Fibroblast of lung (primary cell): ENCODE measurements at regions not wholly inside any gene's neighbourhood (a gene's known extent, or its start where the extent isn't known, plus 50 kb on each side); places are given as distances from the start of the nearest gene placed in this dataset.

ENCODE experiments used
- DNase-seq, 2 donors: peaks; one replicate each; pipeline versions ENCODE4 v3.0.0 to v3.0.0-alpha.2; 2010; ENCODE audit warnings: low read depth in 2 of 2
- H2AFZ ChIP-seq: 2 replicates; pipeline ENCODE4 v1.5.1; 2012; ENCODE audit warnings: low read length, control low read depth, inconsistent platforms
- H3K27ac ChIP-seq: 2 replicates; pipeline ENCODE4 v1.5.1; 2011; ENCODE audit warnings: low read length, control low read depth; ENCODE audit not compliant: insufficient read depth
- H3K27me3 ChIP-seq: 2 replicates; pipeline ENCODE4 v1.5.1; 2011; ENCODE audit warnings: mild to moderate bottlenecking, low read length; ENCODE audit not compliant: control insufficient read depth, insufficient read depth
- H3K36me3 ChIP-seq: 2 replicates; pipeline ENCODE4 v1.5.1; 2011; ENCODE audit warnings: low read length; ENCODE audit not compliant: control insufficient read depth, insufficient read depth
- H3K4me1 ChIP-seq: 2 replicates; pipeline ENCODE4 v1.5.1; 2011; ENCODE audit warnings: low read length; ENCODE audit not compliant: control insufficient read depth, insufficient read depth; ENCODE audit errors: extremely low read depth
- H3K4me2 ChIP-seq: 2 replicates; pipeline ENCODE4 v1.5.1; 2011; ENCODE audit warnings: low read length, control low read depth; ENCODE audit not compliant: insufficient read depth; ENCODE audit errors: extremely low read depth
- H3K4me3 ChIP-seq, 4 experiments: fragments of 200-600 bp in 1 of 4; sonication (generic) in 1 of 4; replicated peaks in 1 of 4; 2 replicates each; pipeline ENCODE4 v1.5.1; 2011 to 2016; ENCODE audit warnings: low read length in 4 of 4, low read depth in 3 of 4, mild to moderate bottlenecking in 3 of 4, control low read depth in 2 of 4, inconsistent platforms in 1 of 4, mixed read lengths in 1 of 4; ENCODE audit not compliant: insufficient read depth in 1 of 4; ENCODE audit errors: control extremely low read depth in 1 of 4
- H3K79me2 ChIP-seq: 2 replicates; pipeline ENCODE4 v1.5.1; 2012; ENCODE audit warnings: mild to moderate bottlenecking, low read length, inconsistent platforms; ENCODE audit not compliant: control insufficient read depth, insufficient read depth
- H3K9ac ChIP-seq: 2 replicates; pipeline ENCODE4 v1.5.1; 2011; ENCODE audit warnings: mild to moderate bottlenecking, low read length, control low read depth; ENCODE audit not compliant: insufficient read depth
- H3K9me3 ChIP-seq: 2 replicates; pipeline ENCODE4 v1.5.1; 2012; ENCODE audit warnings: low read depth, low read length; ENCODE audit not compliant: control insufficient read depth, insufficient read depth
- H4K20me1 ChIP-seq: 2 replicates; pipeline ENCODE4 v1.5.1; 2011; ENCODE audit warnings: low read length; ENCODE audit not compliant: control insufficient read depth, insufficient read depth; ENCODE audit errors: extremely low read depth
- EZH2 ChIP-seq: IDR thresholded peaks from 2 replicates; pipeline ENCODE4 v1.5.1; 2012; ENCODE audit warnings: low read length, control low read depth, mild to moderate bottlenecking; ENCODE audit errors: missing control alignments
- TF ChIP-seq, protein P1 (sequence below), 2 donors: IDR thresholded peaks in 1 of 2; conservative IDR thresholded peaks in 1 of 2; 1 replicate in 1 of 2; 2 replicates in 1 of 2; pipeline ENCODE4 v1.5.1; 2011 to 2012; ENCODE audit warnings: low read length in 2 of 2, control low read depth in 1 of 2, inconsistent platforms in 1 of 2, low read depth in 1 of 2, mild to moderate bottlenecking in 1 of 2

DNA sequence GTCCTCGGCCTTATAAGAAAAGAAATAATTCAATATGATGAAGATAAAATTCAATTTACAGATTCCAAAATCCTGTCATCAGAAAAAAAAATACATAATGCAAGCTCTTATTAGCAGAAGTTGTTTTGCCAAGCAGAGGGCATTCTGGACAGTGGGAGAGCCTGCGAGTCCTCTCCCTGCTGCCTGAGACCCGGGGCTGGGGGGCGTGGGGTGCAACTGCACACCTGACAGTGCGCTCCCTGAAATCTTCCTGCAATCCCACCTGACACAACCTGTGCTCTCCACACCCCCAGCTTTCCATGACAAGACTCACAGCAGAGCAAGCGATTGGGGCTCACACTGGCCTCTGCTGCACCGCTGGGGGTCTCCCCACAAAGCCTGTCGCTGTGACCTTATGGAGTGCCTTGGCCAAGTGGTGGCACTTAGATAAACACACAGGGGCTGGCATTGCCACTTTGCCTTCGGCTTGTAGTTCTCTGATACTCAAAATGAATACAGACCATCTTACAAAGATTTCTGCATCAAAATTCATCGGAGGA is 130.3 kb upstream of the PDE10A start:
- Histone ChIP-seq H3K27me3 (no peaks in the 10 kb centered on the region), H3K27ac (no peak overlapping the region), H2AFZ (no peak overlapping the region), H3K9ac (no peak overlapping the region), H3K4me2 (no peak overlapping the region), H3K4me1 (no peaks in the 10 kb centered on the region), H3K79me2 (no peaks in the 10 kb centered on the region), H3K4me3 (no peak overlapping the region), H4K20me1 (no peaks in the 10 kb centered on the region), H3K36me3 (no peaks in the 10 kb centered on the region), H3K9me3 (no peaks in the 10 kb centered on the region)
- TF ChIP-seq EZH2, result no peak
- TF ChIP-seq, protein P1, sequence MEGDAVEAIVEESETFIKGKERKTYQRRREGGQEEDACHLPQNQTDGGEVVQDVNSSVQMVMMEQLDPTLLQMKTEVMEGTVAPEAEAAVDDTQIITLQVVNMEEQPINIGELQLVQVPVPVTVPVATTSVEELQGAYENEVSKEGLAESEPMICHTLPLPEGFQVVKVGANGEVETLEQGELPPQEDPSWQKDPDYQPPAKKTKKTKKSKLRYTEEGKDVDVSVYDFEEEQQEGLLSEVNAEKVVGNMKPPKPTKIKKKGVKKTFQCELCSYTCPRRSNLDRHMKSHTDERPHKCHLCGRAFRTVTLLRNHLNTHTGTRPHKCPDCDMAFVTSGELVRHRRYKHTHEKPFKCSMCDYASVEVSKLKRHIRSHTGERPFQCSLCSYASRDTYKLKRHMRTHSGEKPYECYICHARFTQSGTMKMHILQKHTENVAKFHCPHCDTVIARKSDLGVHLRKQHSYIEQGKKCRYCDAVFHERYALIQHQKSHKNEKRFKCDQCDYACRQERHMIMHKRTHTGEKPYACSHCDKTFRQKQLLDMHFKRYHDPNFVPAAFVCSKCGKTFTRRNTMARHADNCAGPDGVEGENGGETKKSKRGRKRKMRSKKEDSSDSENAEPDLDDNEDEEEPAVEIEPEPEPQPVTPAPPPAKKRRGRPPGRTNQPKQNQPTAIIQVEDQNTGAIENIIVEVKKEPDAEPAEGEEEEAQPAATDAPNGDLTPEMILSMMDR (conservative IDR thresholded peaks at IDR 0.05 in 1 of 2, IDR thresholded peaks at IDR 0.05 in 1 of 2; ENCODE audit: low read depth in 1 of 2, low read length in 2 of 2), result no peak
- DNase-seq, result no peak

- TF ChIP-seq, protein P1 (conservative IDR thresholded peaks at IDR 0.05 in 1 of 2, IDR thresholded peaks at IDR 0.05 in 1 of 2; ENCODE audit: low read depth in 1 of 2, low read length in 2 of 2), result no peak
- TF ChIP-seq EZH2, result no peak
- Histone ChIP-seq H3K27me3 (no peaks in the 10 kb centered on the region), H3K4me2 (no peak overlapping the region), H3K9ac (no peak overlapping the region), H3K27ac (no peak overlapping the region), H3K4me1 (no peaks in the 10 kb centered on the region), H3K4me3 (no peak overlapping the region), H4K20me1 (no peaks in the 10 kb centered on the region), H3K9me3 (no peaks in the 10 kb centered on the region), H3K36me3 (no peaks in the 10 kb centered on the region), H3K79me2 (no peaks in the 10 kb centered on the region), H2AFZ (no peak overlapping the region)
- DNase-seq, result no peak
Measured at GRCh38 chr6:165791876-165792437, 128.9 kb upstream of the PDE10A start.

DNA sequence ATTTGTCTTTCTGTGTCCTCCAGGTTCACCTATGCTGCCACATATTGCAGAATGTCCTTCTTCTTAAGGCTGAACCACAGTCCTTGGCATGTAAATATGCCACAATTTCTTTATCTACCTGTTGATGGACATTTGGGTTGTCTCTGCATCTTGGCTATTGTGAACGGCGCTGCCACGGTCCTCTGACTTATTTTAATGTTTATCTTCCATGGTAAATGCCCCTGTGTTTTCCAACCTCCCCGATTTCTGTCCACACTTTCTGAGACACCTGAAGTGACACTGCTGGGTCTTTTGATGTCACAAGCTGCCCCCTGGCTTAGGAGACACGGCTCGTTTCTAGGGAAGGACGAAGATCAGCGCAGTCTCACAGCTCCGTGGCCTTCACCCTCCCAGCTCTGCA is 128.3 kb upstream of the PDE10A start:
- no peak overlapping the region for H3K9ac ChIP-seq
- no peak overlapping the region for H2AFZ ChIP-seq
- no peak overlapping the region for H3K4me2 ChIP-seq
- no peaks in the 10 kb centered on the region for H3K4me1 ChIP-seq
- H4K20me1 ChIP-seq, result no peaks in the 10 kb centered on the region
- H3K27ac ChIP-seq, result no peak overlapping the region
- H3K9me3 ChIP-seq, result no peaks in the 10 kb centered on the region
- TF ChIP-seq, protein P1 (conservative IDR thresholded peaks at IDR 0.05 in 1 of 2, IDR thresholded peaks at IDR 0.05 in 1 of 2; ENCODE audit: low read depth in 1 of 2, low read length in 2 of 2), result no peak
- no peak for TF ChIP-seq EZH2
- no peaks in the 10 kb centered on the region for H3K79me2 ChIP-seq
- DNase-seq, result no peak
- H3K4me3 ChIP-seq, result no peak overlapping the region
- no peaks in the 10 kb centered on the region for H3K36me3 ChIP-seq
- H3K27me3 ChIP-seq, result no peaks in the 10 kb centered on the region
